ENCODE measurements at regions not wholly inside any gene's neighbourhood (a gene's known extent, or its start where the extent isn't known, plus 50 kb on each side); places are given as distances from the start of the nearest gene placed in this dataset.

DNA sequence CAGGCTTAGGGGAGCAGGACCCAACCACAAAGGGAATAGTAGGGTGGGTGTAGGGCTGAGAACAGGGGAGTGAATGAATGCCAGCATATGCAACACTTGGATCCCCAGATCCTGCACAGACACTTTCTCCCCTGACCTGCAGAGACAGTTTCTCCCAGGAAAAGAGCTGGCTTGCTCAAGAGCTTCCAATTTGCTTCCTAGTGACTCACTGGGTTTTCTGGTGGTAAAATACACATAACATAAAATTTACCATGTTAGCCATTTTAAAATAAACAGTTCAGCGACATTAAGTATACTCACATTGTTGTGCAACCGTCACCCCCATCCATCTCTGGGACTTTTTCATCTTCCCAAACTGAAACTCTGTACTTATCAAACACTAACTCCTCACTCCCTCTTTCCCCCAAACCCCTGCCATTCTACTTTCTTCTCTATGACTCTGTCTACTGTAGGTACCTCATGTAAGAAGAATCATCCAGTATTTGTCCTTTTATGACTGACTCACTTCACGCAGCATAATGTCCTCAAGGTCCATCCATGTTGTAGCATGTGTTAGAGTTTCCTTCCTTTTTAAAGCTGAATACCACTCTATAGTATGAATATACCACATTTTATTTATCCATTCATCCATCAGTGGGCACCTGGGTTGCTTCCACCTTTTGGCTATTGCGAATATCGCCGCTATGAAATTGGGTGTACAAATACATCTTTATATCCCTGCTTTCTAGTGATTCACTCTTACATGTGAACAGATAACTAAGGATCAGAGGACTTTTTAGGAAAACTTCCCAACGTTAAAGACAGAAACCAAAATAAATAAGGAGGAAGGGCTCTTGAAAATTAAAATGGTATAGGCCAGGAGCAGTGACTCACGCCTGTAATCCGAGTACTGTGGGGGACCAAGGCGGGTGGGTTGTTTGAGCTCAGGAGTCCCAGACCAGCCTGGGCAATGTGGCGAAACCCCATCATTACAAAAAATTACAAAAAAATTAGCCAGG, 95.6 kb upstream of the TJP1 start:
- no peaks in the 10 kb centered on the region for H3K27me3 ChIP-seq (ENCODE audit: insufficient read depth, low read length)
- H4K20me1 ChIP-seq (ENCODE audit: insufficient read depth, low read length), result no peaks in the 10 kb centered on the region
- no peaks in the 10 kb centered on the region for H3K79me2 ChIP-seq (ENCODE audit: insufficient read depth, low read length)
- no peaks in the 10 kb centered on the region for H3K9me3 ChIP-seq (ENCODE audit: low read length)
- H3K9ac ChIP-seq (ENCODE audit: low read length), result no peak overlapping the region
- H3K4me2 ChIP-seq (ENCODE audit: low read length), result no peak overlapping the region
- no peaks in the 10 kb centered on the region for H3F3A ChIP-seq (ENCODE audit: insufficient read depth, low read length)
- no peaks in the 10 kb centered on the region for H3K36me3 ChIP-seq (ENCODE audit: insufficient read depth, low read length)
- no peaks in the 10 kb centered on the region for H3K4me1 ChIP-seq (ENCODE audit: insufficient read depth, low read length, severe bottlenecking)
- H3K4me3 ChIP-seq (ENCODE audit: low read depth, low read length, poor library complexity, severe bottlenecking), result no peak overlapping the region
- TF ChIP-seq EZH2 (IDR thresholded peaks at IDR 0.05; ENCODE audit: borderline replicate concordance, low read length), result no peak
- TF ChIP-seq, protein P1, sequence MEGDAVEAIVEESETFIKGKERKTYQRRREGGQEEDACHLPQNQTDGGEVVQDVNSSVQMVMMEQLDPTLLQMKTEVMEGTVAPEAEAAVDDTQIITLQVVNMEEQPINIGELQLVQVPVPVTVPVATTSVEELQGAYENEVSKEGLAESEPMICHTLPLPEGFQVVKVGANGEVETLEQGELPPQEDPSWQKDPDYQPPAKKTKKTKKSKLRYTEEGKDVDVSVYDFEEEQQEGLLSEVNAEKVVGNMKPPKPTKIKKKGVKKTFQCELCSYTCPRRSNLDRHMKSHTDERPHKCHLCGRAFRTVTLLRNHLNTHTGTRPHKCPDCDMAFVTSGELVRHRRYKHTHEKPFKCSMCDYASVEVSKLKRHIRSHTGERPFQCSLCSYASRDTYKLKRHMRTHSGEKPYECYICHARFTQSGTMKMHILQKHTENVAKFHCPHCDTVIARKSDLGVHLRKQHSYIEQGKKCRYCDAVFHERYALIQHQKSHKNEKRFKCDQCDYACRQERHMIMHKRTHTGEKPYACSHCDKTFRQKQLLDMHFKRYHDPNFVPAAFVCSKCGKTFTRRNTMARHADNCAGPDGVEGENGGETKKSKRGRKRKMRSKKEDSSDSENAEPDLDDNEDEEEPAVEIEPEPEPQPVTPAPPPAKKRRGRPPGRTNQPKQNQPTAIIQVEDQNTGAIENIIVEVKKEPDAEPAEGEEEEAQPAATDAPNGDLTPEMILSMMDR (IDR thresholded peaks at IDR 0.05; ENCODE audit: low read length), result no peak
- no peak overlapping the region for H2AFZ ChIP-seq (ENCODE audit: low read length)
- no peaks in the 10 kb centered on the region for H3K9me2 ChIP-seq (ENCODE audit: low read depth, low read length)
- no peak overlapping the region for H3K27ac ChIP-seq (ENCODE audit: low read depth, low read length, poor library complexity, severe bottlenecking)

DNA sequence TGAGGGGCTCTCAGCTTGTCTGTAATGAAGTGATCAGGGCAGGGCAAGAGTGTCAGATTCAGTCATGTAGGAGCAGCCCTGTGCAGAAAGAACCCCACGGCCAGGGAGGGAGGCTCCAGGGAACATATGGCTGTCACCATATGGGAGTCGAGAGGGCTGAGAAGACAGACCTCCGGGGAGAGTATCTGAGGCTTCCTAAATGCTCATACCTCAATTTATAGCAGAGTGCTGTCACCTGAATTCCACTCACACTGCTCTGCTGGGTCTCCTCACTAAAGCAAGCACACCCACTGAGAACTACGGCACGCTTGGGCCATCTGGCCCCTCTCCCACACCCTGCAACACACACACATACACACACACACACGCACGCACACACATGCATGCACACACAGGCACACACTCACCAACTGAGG, 92.3 kb upstream of the TJP1 start:
- Histone ChIP-seq H2AFZ (ENCODE audit: low read length) (no peak overlapping the region), H3K9me2 (ENCODE audit: low read depth, low read length) (no peaks in the 10 kb centered on the region), H3F3A (ENCODE audit: insufficient read depth, low read length) (no peaks in the 10 kb centered on the region), H3K9ac (ENCODE audit: low read length) (no peak overlapping the region), H4K20me1 (ENCODE audit: insufficient read depth, low read length) (no peaks in the 10 kb centered on the region), H3K4me2 (ENCODE audit: low read length) (no peak overlapping the region), H3K4me3 (ENCODE audit: low read depth, low read length, poor library complexity, severe bottlenecking) (no peak overlapping the region), H3K9me3 (ENCODE audit: low read length) (peaks cover 3% of the 10 kb centered on the region; the same call in 1 of the 2 replicates), H3K36me3 (ENCODE audit: insufficient read depth, low read length) (no peaks in the 10 kb centered on the region), H3K4me1 (ENCODE audit: insufficient read depth, low read length, severe bottlenecking) (no peaks in the 10 kb centered on the region), H3K27ac (ENCODE audit: low read depth, low read length, poor library complexity, severe bottlenecking) (no peak overlapping the region), H3K27me3 (ENCODE audit: insufficient read depth, low read length) (no peaks in the 10 kb centered on the region), H3K79me2 (ENCODE audit: insufficient read depth, low read length) (no peaks in the 10 kb centered on the region)
- TF ChIP-seq EZH2 (IDR thresholded peaks at IDR 0.05; ENCODE audit: borderline replicate concordance, low read length), result no peak
- TF ChIP-seq, protein P1 (IDR thresholded peaks at IDR 0.05; ENCODE audit: low read length), result no peak

DNA sequence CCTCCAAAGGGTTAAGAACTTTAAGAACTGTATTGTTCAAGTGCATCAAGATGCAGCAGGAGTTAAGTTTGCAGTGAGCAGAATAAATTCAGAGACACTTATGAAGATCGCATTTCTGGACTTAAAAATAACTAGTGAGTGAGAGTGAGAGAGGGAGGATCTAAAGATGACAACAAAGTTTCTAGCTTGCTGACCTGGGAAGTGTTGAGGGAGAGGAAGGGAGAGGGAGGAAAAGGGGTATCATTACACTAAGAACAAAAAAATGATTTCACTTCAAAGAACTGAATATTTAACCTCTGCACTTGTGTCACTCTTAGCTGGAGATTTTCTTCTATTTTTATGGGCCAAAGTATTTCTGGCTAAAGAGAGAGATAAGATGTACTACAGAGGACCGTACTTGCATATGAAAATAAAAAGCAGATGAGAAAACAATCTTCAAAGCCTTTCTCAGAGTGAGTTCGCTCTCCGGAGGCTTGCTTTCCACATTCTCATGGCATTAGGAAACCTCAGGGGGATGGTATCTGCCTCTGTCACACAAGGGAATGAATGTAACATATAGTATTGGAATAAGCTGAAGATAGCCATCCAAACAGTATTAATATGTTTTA, 91.4 kb upstream of the TJP1 start:
- no peaks in the 10 kb centered on the region for H3K4me1 ChIP-seq (ENCODE audit: insufficient read depth, low read length, severe bottlenecking)
- H3F3A ChIP-seq (ENCODE audit: insufficient read depth, low read length), result no peaks in the 10 kb centered on the region
- no peak overlapping the region for H3K27ac ChIP-seq (ENCODE audit: low read depth, low read length, poor library complexity, severe bottlenecking)
- H3K27me3 ChIP-seq (ENCODE audit: insufficient read depth, low read length), result no peaks in the 10 kb centered on the region
- TF ChIP-seq, protein P1 (IDR thresholded peaks at IDR 0.05; ENCODE audit: low read length), result no peak
- TF ChIP-seq EZH2 (IDR thresholded peaks at IDR 0.05; ENCODE audit: borderline replicate concordance, low read length), result no peak
- no peaks in the 10 kb centered on the region for H3K36me3 ChIP-seq (ENCODE audit: insufficient read depth, low read length)
- H2AFZ ChIP-seq (ENCODE audit: low read length), result no peak overlapping the region
- no peaks in the 10 kb centered on the region for H3K9me2 ChIP-seq (ENCODE audit: low read depth, low read length)
- no peak overlapping the region for H3K9ac ChIP-seq (ENCODE audit: low read length)
- no peak overlapping the region for H3K4me3 ChIP-seq (ENCODE audit: low read depth, low read length, poor library complexity, severe bottlenecking)
- no peaks in the 10 kb centered on the region for H3K79me2 ChIP-seq (ENCODE audit: insufficient read depth, low read length)
- no peak overlapping the region for H3K4me2 ChIP-seq (ENCODE audit: low read length)
- peaks cover 3% of the 10 kb centered on the region; the same call in 1 of the 2 replicates for H3K9me3 ChIP-seq (ENCODE audit: low read length)
- no peaks in the 10 kb centered on the region for H4K20me1 ChIP-seq (ENCODE audit: insufficient read depth, low read length)
